C4-2B (cell line): ENCODE measurements at regions not wholly inside any gene's neighbourhood (a gene's known extent, or its start where the extent isn't known, plus 50 kb on each side); places are given as distances from the start of the nearest gene placed in this dataset.

ENCODE experiments used
- ZFX ChIP-seq: fragments of 450-650 bp; IDR thresholded peaks from 2 replicates; pipeline ENCODE4 v1.6.1; 2017
- TF ChIP-seq, protein P1 (sequence below): fragments of 450-650 bp; conservative IDR thresholded peaks from 2 replicates; pipeline ENCODE4 v1.5.1; 2017; ENCODE audit warnings: mild to moderate bottlenecking

GRCh38 chr12:4857472-4858291 lies 52.0 kb upstream of the KCNA1 start:
- TF ChIP-seq, protein P1, sequence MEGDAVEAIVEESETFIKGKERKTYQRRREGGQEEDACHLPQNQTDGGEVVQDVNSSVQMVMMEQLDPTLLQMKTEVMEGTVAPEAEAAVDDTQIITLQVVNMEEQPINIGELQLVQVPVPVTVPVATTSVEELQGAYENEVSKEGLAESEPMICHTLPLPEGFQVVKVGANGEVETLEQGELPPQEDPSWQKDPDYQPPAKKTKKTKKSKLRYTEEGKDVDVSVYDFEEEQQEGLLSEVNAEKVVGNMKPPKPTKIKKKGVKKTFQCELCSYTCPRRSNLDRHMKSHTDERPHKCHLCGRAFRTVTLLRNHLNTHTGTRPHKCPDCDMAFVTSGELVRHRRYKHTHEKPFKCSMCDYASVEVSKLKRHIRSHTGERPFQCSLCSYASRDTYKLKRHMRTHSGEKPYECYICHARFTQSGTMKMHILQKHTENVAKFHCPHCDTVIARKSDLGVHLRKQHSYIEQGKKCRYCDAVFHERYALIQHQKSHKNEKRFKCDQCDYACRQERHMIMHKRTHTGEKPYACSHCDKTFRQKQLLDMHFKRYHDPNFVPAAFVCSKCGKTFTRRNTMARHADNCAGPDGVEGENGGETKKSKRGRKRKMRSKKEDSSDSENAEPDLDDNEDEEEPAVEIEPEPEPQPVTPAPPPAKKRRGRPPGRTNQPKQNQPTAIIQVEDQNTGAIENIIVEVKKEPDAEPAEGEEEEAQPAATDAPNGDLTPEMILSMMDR = peak; percentile 93
- TF ChIP-seq ZFX = no peak
